Thyroid gland (tissue), 4 donors: ENCODE measurements at regions not wholly inside any gene's neighbourhood (a gene's known extent, or its start where the extent isn't known, plus 50 kb on each side); places are given as distances from the start of the nearest gene placed in this dataset.

ENCODE experiments used
- DNase-seq, 2 donors: peaks; one replicate each; pipeline ENCODE4 v3.0.0-alpha.2; 2019
- H3K27ac ChIP-seq, 3 donors: fragments of 200-600 bp; sonication (generic); 1 replicate in 2 of 3; 2 replicates in 1 of 3; pipeline ENCODE4 v1.5.1; 2016 to 2019; ENCODE audit warnings: mild to moderate bottlenecking in 1 of 3, moderate library complexity in 1 of 3
- H3K27me3 ChIP-seq: fragments of 200-600 bp; sonication (generic); one replicate; pipeline ENCODE4 v1.5.1; 2019
- H3K36me3 ChIP-seq, 2 donors: fragments of 200-600 bp; sonication (generic); one replicate each; pipeline ENCODE4 v1.5.1; 2016 to 2019
- H3K4me1 ChIP-seq, 2 donors: fragments of 200-600 bp; sonication (generic); one replicate each; pipeline ENCODE4 v1.5.1; 2017 to 2019
- H3K4me3 ChIP-seq, 3 donors: fragments of 200-600 bp; sonication (generic); replicated peaks in 1 of 3; 1 replicate in 2 of 3; 2 replicates in 1 of 3; pipeline ENCODE4 v1.5.1; 2016; ENCODE audit warnings: mild to moderate bottlenecking in 1 of 3
- H3K9me3 ChIP-seq: fragments of 200-600 bp; sonication (generic); one replicate; pipeline ENCODE4 v1.5.1; 2017
- CTCF ChIP-seq, 6 experiments: fragments of 200-600 bp in 3 of 6; fragments of 450-650 bp in 3 of 6; sonication (generic) in 3 of 6; IDR thresholded peaks; one replicate each; pipeline ENCODE4 v1.5.1; 2016 to 2019; ENCODE audit warnings: antibody characterized with exemption in 6 of 6, mild to moderate bottlenecking in 2 of 6, inconsistent platforms in 1 of 6, moderate library complexity in 1 of 6
- POLR2A ChIP-seq, 2 donors: fragments of 450-650 bp; IDR thresholded peaks; one replicate each; pipeline ENCODE4 v1.6.1; 2017; ENCODE audit warnings: antibody characterized with exemption in 2 of 2, mild to moderate bottlenecking in 2 of 2, moderate library complexity in 1 of 2
- WGBS, 2 donors: methylation state at CpG; one replicate each; pipeline ENCODE4 v1.1.5; 2017; 5-methylcytosine and 5-hydroxymethylcytosine counted together
- intact Hi-C: fragments of 100-400 bp; cut with DNase I; formaldehyde crosslinking; loops from one replicate; pipeline ENCODE4 v1.15.1; 2023

GRCh38 chr6:165808021-165808420 is 145.0 kb upstream of the PDE10A start:
- H3K4me3 ChIP-seq = no peak overlapping the region
- H3K27me3 ChIP-seq = no peaks in the 10 kb centered on the region
- WGBS, 2 donors = 88% methylated on average over 10 of the region's 10 CpGs
- no peak overlapping the region for H3K27ac ChIP-seq
- intact Hi-C loops = no loop called here
- no peak for DNase-seq
- H3K9me3 ChIP-seq = no peaks in the 10 kb centered on the region
- TF ChIP-seq CTCF (IDR thresholded peaks at IDR 0.05) = no peak
- TF ChIP-seq POLR2A (IDR thresholded peaks at IDR 0.05) = no peak
- H3K36me3 ChIP-seq = no peaks in the 10 kb centered on the region
- no peaks in the 10 kb centered on the region for H3K4me1 ChIP-seq

GRCh38 chr6:165807249-165807960 is 144.4 kb upstream of the PDE10A start:
- WGBS, 2 donors = 60 to 77% methylated on average over 10 of the region's 10 CpGs
- H3K4me1 ChIP-seq = no peaks in the 10 kb centered on the region
- TF ChIP-seq CTCF (IDR thresholded peaks at IDR 0.05) = no peak
- no peak for TF ChIP-seq POLR2A (IDR thresholded peaks at IDR 0.05)
- H3K4me3 ChIP-seq = no peak overlapping the region
- no peak for DNase-seq
- intact Hi-C loops = no loop called here
- H3K36me3 ChIP-seq = no peaks in the 10 kb centered on the region
- H3K27ac ChIP-seq = no peak overlapping the region
- no peaks in the 10 kb centered on the region for H3K27me3 ChIP-seq
- H3K9me3 ChIP-seq = no peaks in the 10 kb centered on the region

GRCh38 chr6:165806126-165806810 is 143.2 kb upstream of the PDE10A start:
- no peaks in the 10 kb centered on the region for H3K36me3 ChIP-seq
- H3K27me3 ChIP-seq = no peaks in the 10 kb centered on the region
- TF ChIP-seq POLR2A (IDR thresholded peaks at IDR 0.05) (no peak), CTCF (IDR thresholded peaks at IDR 0.05) (no peak)
- intact Hi-C loops = no loop called here
- no peak overlapping the region for H3K27ac ChIP-seq
- no peaks in the 10 kb centered on the region for H3K9me3 ChIP-seq
- 88 to 91% methylated on average over 14 of the region's 14 CpGs for WGBS, 2 donors
- no peaks in the 10 kb centered on the region for H3K4me1 ChIP-seq
- H3K4me3 ChIP-seq = no peak overlapping the region
- DNase-seq = no peak

- WGBS, 2 donors = 83 to 87% methylated on average over 10 of the region's 10 CpGs
- no peak for DNase-seq
- Histone ChIP-seq H3K4me3 (no peak overlapping the region), H3K4me1 (no peaks in the 10 kb centered on the region), H3K36me3 (no peaks in the 10 kb centered on the region), H3K27me3 (no peaks in the 10 kb centered on the region), H3K9me3 (no peaks in the 10 kb centered on the region), H3K27ac (no peak overlapping the region)
- no peak for TF ChIP-seq CTCF (IDR thresholded peaks at IDR 0.05)
- intact Hi-C loops = no loop called here
These were observed 142.6 kb upstream of the PDE10A start for GRCh38 chr6:165805636-165806035.

- no peaks in the 10 kb centered on the region for H3K9me3 ChIP-seq
- no peak for DNase-seq
- TF ChIP-seq CTCF (IDR thresholded peaks at IDR 0.05) (no peak), POLR2A (IDR thresholded peaks at IDR 0.05) (no peak)
- H3K27ac ChIP-seq = no peak overlapping the region
- intact Hi-C loops = no loop called here
- H3K36me3 ChIP-seq = no peaks in the 10 kb centered on the region
- 20 to 29% methylated on average over 36 to 39 of the region's 39 CpGs for WGBS, 2 donors
- H3K4me3 ChIP-seq = peak overlapping the region in 2 of 3 donors; percentile 41 to 43
- H3K4me1 ChIP-seq = no peaks in the 10 kb centered on the region
- no peaks in the 10 kb centered on the region for H3K27me3 ChIP-seq
These were observed 142.1 kb upstream of the PDE10A start for GRCh38 chr6:165805067-165805555.
